ENCODE measurements at regions not wholly inside any gene's neighbourhood (a gene's known extent, or its start where the extent isn't known, plus 50 kb on each side); places are given as distances from the start of the nearest gene placed in this dataset.
A peak's percentile ranks its signal among the peaks of the same experiment; 100 is the strongest.

DNA sequence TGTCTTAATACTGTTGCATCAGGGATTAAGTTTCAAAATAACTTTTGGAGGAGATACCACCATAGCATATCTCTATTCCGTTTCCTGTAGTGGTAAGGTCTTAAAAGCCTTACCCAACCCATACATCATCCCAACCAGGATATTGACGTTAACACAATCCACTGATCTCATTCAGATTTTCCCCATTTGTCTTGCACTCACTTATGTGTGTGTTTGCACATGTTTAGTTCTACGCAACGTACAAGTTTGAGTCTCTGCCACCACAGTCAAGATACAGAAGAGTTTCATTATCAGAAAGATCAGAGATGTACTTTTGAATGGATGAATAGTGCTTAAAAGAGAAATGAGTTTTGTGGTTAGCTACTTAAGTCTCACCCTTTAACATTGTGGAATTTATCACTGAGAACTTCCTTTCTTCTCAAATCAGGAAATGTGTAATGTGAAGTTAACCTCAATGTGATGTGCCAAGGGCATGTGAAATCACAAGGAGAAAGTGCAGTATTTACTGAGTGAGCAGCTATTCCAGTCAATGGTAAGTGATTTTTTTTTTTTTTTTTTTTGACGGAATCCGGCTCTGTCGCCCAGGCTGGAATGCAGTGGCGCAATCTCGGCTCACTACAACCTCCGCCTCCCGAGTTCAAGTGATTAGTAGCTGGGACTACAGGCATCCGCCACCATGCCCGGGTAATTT, 69.2 kb upstream of the EPHA4 start:
- Histone ChIP-seq H3K27ac (ENCODE audit: low read depth, low read length, poor library complexity, severe bottlenecking) (no peak overlapping the region), H3K9me3 (ENCODE audit: low read depth, low read length, poor library complexity, severe bottlenecking) (no peaks in the 10 kb centered on the region), H3K36me3 (ENCODE audit: insufficient read depth, low read length, poor library complexity, severe bottlenecking) (no peaks in the 10 kb centered on the region), H3K4me3 (ENCODE audit: low read depth, low read length, poor library complexity, severe bottlenecking) (no peak overlapping the region), H3K4me1 (ENCODE audit: insufficient read depth, low read length, poor library complexity, severe bottlenecking) (no peaks in the 10 kb centered on the region), H3K27me3 (replicated peaks; ENCODE audit: insufficient read depth, low read depth, low read length, poor library complexity) (no peaks in the 10 kb centered on the region)
- ChIA-PET POLR2A (ENCODE audit: low non-redundant PET) (no interaction called here), CTCF (no interaction called here)
- intact Hi-C loops (cut with micrococcal nuclease; ENCODE audit: unreplicated experiment), result no loop called here
- BruUV-seq (replicated peaks), result no TSS peak
- TF ChIP-seq, protein P1, sequence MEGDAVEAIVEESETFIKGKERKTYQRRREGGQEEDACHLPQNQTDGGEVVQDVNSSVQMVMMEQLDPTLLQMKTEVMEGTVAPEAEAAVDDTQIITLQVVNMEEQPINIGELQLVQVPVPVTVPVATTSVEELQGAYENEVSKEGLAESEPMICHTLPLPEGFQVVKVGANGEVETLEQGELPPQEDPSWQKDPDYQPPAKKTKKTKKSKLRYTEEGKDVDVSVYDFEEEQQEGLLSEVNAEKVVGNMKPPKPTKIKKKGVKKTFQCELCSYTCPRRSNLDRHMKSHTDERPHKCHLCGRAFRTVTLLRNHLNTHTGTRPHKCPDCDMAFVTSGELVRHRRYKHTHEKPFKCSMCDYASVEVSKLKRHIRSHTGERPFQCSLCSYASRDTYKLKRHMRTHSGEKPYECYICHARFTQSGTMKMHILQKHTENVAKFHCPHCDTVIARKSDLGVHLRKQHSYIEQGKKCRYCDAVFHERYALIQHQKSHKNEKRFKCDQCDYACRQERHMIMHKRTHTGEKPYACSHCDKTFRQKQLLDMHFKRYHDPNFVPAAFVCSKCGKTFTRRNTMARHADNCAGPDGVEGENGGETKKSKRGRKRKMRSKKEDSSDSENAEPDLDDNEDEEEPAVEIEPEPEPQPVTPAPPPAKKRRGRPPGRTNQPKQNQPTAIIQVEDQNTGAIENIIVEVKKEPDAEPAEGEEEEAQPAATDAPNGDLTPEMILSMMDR (conservative IDR thresholded peaks at IDR 0.05; ENCODE audit: low read depth, low read length), result no peak
- no peak for TF ChIP-seq EZH2 (IDR thresholded peaks at IDR 0.05; ENCODE audit: borderline replicate concordance, low read depth, low read length, poor library complexity, severe bottlenecking)
- DNase-seq (ENCODE audit: low spot score), result peak; percentile 72

DNA sequence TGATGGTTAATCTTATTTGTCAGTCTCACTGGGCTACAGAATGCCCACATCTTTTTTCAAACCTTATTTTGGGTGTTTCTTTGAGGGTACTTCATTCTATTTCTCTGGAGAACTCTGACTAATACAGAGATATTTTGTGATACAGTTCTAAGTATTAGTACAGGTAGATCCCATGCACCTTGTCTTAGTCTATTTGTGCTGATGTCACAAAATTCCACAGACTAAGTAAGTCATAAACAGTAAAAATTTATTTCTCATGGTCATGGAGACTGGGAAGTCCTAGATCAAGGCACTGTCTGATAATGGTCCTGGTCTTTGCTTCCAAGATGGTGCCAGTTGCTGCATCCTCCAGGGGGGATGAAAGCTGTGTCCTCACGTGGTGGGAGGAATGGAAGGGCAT, 68.6 kb upstream of the EPHA4 start:
- H3K4me1 ChIP-seq (ENCODE audit: insufficient read depth, low read length, poor library complexity, severe bottlenecking), result no peaks in the 10 kb centered on the region
- H3K4me3 ChIP-seq (ENCODE audit: low read depth, low read length, poor library complexity, severe bottlenecking), result no peak overlapping the region
- TF ChIP-seq, protein P1 (conservative IDR thresholded peaks at IDR 0.05; ENCODE audit: low read depth, low read length), result no peak
- TF ChIP-seq EZH2 (IDR thresholded peaks at IDR 0.05; ENCODE audit: borderline replicate concordance, low read depth, low read length, poor library complexity, severe bottlenecking), result no peak
- intact Hi-C loops (cut with micrococcal nuclease; ENCODE audit: unreplicated experiment), result no loop called here
- H3K27me3 ChIP-seq (replicated peaks; ENCODE audit: insufficient read depth, low read depth, low read length, poor library complexity), result no peaks in the 10 kb centered on the region
- CTCF ChIA-PET, result no interaction called here
- POLR2A ChIA-PET (ENCODE audit: low non-redundant PET), result no interaction called here
- H3K36me3 ChIP-seq (ENCODE audit: insufficient read depth, low read length, poor library complexity, severe bottlenecking), result no peaks in the 10 kb centered on the region
- no peak for DNase-seq (ENCODE audit: low spot score)
- H3K27ac ChIP-seq (ENCODE audit: low read depth, low read length, poor library complexity, severe bottlenecking), result no peak overlapping the region
- no TSS peak for BruUV-seq (replicated peaks)
- no peaks in the 10 kb centered on the region for H3K9me3 ChIP-seq (ENCODE audit: low read depth, low read length, poor library complexity, severe bottlenecking)

DNA sequence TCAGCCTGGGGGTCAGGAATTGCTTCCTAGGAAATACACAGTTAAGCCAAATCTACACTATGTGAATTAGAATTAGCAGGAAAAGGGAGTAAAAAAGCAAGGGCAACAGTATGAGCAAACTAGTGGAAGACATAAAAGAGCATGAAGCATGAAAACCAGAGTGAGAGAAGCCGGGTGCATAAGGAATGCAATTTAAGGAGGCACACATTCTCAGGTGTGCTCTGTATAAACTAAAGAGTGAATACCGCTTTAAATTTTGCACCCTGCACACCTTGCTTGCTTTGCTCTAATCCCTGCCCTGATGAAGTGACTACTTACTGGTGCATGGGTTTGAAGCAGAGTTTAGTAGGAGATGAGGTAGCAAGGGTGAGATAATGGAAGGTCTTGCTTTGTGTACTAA, 65.7 kb upstream of the EPHA4 start:
- no peaks in the 10 kb centered on the region for H3K27me3 ChIP-seq (replicated peaks; ENCODE audit: insufficient read depth, low read depth, low read length, poor library complexity)
- no TSS peak for BruUV-seq (replicated peaks)
- no peak overlapping the region for H3K27ac ChIP-seq (ENCODE audit: low read depth, low read length, poor library complexity, severe bottlenecking)
- ChIA-PET CTCF (no interaction called here), POLR2A (ENCODE audit: low non-redundant PET) (no interaction called here)
- DNase-seq (ENCODE audit: low spot score), result no peak
- no peak overlapping the region for H3K4me3 ChIP-seq (ENCODE audit: low read depth, low read length, poor library complexity, severe bottlenecking)
- H3K4me1 ChIP-seq (ENCODE audit: insufficient read depth, low read length, poor library complexity, severe bottlenecking), result no peaks in the 10 kb centered on the region
- H3K9me3 ChIP-seq (ENCODE audit: low read depth, low read length, poor library complexity, severe bottlenecking), result no peaks in the 10 kb centered on the region
- no peak for TF ChIP-seq EZH2 (IDR thresholded peaks at IDR 0.05; ENCODE audit: borderline replicate concordance, low read depth, low read length, poor library complexity, severe bottlenecking)
- TF ChIP-seq, protein P1 (conservative IDR thresholded peaks at IDR 0.05; ENCODE audit: low read depth, low read length), result no peak
- H3K36me3 ChIP-seq (ENCODE audit: insufficient read depth, low read length, poor library complexity, severe bottlenecking), result no peaks in the 10 kb centered on the region
- intact Hi-C loops (cut with micrococcal nuclease; ENCODE audit: unreplicated experiment), result no loop called here
